SW 1271 (cell line): ENCODE measurements at regions not wholly inside any gene's neighbourhood (a gene's known extent, or its start where the extent isn't known, plus 50 kb on each side); places are given as distances from the start of the nearest gene placed in this dataset.

Source experiments
- DNase-seq, 2 experiments: peaks; one replicate each; lab custom pipeline; 2025; lab: John Stamatoyannopoulos, UW

DNA sequence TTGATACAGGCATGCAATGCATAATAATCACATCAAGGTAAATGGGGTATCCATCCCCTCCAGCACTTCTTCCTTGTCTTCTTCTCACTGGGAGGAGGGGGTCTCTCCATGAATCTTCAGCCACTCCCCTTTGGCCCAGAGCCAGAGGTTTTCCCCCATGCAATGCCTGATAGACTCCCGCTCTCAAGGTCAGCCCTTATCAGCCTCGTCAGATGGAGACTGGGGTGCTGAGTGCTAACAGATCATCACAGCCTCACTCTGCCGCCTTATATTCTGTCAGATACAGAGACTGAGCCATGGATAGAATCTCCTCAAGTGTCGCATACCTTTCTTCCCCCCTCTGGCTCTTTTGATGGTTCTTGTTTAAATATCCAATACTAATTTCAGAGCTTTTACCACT, 503.1 kb downstream of the AACS start:
- no peak for DNase-seq

DNA sequence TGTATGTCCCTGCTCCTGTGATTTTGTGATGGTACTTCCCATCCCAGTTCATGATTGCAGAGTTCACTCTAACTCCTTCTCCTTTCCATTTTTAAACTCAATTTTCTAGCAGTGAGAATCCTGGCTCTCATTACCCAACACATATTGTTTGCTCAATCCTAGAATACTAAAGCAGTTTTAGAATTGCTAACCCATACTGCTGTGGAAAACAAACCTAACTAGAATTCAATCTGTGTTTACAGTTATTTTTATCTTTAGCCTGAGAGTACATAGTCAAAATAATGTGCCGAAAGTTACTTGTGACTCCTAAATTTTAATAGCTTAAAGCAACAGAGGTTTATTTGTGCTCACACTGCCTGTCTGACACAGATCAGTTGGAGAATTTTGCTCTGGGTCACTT, 508.0 kb downstream of the AACS start:
- DNase-seq: no peak

DNA sequence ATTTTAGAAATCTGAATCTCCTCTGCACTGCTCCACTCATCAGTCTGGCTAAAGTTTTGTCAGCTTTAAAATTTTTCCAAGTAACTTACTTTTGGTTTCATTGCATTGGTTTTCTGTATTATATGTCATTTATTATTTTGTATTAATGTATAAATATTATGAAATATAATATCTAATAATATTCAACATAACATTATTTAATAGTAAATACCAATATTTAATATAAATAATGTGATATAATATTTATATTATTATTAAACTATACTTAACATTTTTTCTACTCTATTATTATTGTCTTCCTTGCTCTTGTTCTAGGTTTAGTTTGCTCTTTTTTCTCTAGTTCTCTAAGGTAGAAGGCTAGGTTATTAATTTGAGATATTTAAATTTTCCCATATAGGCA, 512.1 kb downstream of the AACS start:
- no peak for DNase-seq

DNA sequence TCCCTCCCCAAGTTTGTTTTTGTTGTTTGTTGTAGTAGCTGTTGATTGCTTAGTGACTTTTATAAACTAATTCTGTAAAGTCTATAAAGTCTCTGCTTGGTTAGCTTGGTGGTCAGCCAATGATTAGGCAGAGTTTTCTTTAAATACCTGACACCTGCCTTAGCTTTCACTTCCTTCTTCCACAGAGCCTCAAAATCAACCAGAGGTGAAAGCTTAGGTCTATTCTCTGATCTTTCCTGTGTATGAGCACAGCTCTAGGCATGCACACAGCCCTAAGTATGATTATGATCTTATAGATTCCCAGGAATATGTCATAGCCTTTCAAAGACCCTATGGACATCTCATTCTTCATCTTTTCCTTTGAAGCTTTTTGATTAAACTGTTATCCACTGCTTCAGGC, 514.7 kb downstream of the AACS start:
- no peak for DNase-seq

DNA sequence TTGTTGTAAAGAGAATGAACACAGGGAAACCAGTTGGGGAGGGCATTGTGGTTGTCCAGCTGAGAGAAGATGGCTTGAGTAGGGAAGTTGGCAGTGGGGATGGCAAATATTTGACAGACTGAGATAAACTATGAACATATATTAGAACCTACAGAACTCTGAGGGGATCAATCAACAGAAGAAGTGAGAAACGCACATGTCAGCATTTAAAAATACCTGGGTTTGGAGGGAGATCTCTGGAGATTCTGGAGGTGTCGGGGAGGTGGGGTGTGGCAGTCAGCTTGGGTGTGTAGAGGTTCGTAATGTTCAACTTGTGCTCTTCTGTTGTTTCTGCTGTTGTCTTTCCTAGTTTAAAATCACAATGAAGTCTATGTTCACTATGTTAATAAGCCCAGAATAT, 517.8 kb downstream of the AACS start:
- DNase-seq: no peak

DNA sequence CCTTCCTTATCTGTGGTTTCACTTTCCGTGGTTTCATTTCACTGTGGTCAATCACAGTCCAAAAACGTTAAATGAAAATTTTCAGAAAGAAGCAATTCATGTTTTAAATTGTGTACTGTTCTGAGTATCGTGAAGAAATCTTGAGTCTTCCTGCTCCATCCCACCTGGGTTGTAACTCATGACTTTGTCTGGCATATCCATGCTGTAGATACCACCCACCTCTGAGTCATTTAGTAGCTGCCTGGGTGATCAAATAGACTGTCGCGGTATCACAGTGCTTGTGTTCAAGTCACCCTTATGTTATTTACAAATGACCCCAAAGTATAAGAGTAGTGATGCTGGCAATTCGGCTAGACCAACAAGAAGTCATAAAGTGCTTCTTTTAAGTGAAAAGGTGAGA, 521.2 kb downstream of the AACS start:
- no peak for DNase-seq

DNA sequence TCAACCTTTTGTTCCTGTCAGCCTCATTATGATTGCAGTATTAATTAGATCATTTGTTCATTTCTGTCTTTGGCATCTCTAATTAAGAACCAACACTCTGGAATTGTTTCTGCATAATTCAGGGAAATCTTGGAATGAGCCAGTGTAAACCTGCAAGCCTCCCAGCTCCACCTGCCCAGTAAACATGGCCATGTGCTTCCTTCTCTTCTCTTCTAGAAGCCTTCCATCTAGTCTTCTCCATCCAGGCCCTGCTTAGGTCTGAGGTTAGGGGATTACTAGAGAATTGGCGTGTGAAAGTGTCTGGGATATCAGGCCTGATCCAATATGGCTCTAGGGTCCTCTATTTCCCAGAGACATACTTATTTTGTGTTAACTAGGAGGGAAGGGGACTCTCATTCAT, 528.0 kb downstream of the AACS start:
- DNase-seq: no peak

DNA sequence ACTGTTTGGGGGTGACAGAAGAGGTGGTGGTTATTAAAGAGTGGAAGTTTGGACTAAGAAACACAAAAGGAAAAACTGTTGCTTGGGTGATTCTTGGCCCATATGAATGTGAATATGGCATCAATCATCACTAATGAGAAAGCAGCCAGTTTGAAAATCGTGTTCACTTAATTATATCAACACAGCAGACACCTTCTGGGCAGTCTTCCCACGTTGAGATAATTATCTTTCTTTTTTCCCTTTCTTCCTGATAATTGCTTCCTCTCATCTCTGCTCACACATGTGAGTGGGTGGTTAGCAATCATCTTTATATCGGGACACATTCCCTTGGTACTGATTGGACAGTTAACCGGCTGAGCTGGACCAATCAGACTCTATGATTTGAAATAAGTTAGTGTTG, 539.7 kb downstream of the AACS start:
- no peak for DNase-seq

DNA sequence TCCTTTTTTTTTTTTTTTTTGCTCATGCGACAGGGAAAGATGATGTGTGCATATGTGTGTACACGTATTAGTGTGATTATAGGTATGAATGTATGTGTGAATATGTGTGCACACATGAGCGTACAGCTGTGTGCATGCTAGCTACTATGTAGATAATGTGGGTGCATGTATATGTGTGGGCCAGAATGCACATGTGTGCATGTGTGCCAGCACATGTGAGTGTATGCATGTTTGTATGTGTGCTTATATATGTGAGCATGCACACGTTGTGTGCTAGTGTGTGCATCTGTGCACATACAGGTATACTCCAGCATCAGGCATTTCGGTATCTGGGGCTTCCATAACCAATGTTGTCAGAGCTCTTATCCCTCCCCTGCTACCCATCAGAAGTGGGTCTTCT, 541.1 kb downstream of the AACS start:
- DNase-seq: no peak

DNA sequence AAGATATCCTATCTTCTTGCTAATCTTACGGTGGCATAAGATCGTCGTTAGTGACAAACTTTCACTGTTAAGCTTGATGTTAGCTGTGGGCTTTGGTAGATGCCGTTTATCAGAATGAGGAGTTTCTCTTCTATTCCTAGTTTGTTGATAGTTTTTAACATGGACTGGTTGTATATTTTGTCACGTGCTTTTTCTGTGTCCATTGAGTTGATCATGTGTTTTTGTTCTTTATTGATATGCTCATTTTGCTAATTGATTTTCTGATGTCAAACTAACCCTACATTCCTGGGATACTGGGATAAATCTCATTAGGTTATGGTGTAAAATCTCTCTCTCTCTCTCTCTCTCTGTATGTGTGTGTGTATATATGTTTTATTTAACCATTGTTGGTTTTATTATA, 545.1 kb downstream of the AACS start:
- DNase-seq: no peak

DNA sequence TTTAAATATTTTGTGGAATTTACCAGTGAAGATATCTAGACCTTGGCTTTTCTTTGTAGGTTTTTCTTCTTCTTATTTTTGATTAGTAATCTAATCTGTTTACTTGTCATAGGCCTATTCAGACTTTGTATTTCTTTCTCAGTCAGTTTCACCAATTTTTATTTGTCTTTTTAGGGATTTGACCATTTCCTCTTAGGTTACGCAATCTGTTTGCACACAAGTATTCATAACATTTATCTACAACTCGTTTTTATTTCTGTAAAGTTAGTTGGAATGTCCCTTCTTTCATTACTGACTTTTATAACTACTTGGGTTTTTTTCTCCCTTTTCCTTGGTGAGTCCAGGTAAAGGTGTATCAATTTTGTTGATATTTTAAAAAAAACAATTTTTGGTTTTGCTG, 545.7 kb downstream of the AACS start:
- DNase-seq: no peak

DNA sequence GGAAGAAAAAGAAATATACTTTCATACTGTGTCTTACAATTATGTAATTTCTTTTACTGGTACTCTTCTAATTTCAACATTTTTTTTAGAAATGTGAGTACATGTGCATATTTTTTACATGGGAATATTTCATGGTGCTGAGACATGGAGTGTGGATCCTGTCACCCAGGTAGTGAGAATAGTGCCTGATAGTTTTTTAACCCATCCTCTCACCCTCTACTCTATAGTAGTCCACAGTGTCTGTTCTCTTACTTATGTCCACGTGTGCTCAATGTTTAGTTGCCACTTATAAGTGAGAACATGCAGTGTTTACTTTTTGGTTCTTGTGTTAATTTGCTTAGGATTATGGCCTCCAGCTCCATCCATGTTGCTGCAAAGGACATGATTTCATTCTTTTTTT, 548.8 kb downstream of the AACS start:
- no peak for DNase-seq

DNA sequence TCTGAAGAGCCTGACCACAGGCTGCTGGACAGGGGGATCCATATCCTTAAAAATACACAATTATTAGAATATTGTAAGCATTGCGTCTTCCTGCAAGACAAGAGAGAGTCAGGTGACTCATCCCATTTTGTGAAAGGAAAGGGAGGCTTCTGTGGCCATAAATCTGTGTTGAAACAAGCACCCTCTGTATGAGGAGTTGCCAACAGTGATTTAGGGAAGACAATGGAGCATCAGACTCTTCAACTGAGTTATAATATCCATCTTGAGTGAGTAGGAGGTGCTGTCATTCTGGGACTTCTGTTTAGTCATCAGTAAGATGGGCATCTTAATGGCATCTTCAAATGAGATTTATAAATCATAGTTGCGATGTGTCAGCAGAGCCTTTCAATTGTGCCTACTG, 554.5 kb downstream of the AACS start:
- DNase-seq: no peak

DNA sequence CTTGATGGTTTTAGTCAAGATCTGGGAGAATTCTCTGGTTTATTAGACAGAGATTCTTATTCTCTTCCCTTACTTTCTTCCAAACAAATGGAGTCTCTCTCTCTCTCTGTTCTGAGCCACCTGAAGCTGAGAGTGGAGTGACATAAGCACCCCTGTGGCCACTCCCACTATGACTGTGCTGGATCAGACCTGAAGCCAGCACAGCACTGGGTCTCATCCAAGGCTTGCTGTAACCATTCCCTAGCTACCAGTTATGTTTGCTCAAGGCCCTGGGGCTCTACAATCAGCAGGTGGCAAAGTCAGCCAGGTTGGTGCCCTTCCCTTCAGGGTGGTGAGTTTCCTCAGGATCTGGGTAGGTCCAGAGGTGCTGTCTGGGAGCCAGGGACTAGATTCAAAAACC, 568.5 kb downstream of the AACS start:
- DNase-seq: no peak

DNA sequence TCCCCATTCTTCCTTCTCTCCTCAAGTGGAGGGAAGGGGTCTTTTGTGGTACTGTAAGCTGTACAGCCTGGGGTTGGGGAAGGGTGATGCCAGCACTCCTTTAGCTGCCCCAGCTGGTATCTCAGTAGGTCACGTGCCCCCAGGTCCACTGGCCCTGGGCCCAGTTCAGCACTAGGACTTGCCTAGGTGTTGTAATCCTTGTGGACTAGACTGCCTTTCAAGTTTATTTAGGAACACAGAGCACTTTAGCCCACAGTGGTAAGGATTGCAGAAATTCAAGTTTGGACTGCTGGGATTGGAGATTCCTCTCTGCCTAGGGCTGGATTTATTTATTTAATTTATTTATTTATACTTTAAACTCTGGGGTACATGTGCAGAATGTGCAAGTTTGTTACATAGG, 569.6 kb downstream of the AACS start:
- no peak for DNase-seq

DNA sequence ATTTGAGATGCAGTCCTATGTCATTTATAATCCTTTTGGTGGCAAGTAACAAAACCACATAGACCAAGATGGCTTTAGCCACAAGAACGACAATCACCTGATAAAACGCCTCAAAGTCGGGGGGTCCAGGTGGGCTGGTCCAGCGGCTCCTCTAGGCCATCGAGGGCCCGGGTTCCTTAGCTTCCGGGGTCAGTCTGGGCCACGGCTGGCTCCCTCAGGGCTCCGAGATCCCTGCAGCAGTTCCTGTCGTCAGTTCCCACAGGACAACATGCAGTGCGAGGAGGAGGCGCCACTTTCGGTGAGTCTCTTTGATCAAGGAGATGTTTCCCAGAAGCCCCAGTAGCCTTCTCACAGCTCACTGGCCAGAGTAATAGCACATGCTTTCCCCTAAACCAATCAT, 574.6 kb downstream of the AACS start:
- no peak for DNase-seq

DNA sequence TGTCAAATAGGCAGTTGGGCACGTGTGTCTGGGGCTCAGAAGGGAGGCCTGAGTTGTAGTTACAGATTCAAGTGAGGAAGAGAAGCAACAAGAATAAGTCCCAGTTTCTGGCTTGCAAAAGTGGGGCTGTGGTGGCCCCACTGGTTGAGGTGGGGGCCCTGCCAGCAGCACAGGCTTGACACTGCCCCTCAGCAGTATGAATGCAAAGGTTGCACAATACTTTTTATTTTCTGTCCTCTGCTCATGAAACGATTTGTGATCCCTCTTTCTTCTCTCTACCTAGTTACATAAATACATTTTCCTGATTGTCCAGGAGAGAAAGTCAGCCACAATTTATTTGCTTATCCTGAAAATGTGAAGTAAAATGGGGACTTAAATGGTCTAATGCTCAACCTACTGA, 577.8 kb downstream of the AACS start:
- no peak for DNase-seq

DNA sequence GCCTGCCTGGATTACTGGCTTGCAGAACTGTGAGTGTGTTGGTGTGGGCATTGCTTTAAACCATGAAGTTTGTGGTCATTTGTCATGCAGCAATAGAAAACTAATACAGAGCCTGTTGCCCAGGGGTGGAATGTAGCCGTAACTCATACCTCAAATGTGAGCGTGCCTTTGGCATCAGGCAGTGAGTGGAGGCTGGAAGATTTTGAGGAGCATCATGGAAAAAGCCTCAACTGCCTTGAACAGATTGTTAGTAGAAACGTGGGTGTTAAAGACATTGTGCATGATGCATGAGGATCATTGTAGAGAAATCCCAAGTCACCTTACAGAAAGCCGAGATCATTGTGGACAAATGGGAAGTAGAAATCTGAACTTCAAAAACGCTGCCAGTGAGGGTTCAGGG, 580.5 kb downstream of the AACS start:
- DNase-seq: no peak

DNA sequence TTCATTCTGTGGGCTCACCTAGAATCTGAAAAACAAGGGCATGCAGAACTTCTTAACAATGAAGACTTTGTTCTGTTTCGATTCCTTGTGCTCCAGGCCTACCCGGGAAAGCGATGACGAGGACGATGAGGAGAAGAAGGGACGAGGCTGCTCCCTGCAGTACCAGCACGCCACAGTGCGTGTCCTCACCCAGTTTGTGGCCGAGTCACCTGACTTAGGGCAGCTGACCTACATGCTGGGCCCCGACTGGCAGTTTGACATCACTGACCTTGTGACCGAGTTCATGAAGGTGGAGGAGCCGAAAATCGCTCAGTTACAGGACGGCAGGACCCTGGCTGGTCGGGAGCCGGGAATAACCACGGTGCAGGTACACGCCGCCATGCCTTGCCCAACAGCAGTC, 585.4 kb downstream of the AACS start:
- DNase-seq: no peak

DNA sequence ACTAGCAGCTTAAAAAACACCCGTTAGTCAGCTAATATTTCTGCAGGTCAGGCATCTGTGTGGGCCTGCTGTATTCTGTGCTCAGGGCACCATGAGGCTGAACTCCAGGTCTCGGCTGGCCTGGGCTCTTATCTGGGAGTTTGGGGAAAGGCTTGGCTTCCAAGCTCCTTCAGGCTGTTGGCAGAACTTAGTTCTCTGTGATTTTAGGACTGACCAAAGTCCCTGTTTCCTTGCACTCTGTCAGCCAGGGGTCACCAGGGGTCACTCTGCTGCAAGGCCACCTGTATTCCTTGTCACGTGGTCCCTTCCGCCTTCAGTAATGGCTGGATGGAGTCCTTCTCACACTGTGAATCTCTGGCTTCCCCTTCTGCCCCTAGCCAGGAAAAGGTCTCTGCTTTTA, 586.4 kb downstream of the AACS start:
- DNase-seq: no peak

DNA sequence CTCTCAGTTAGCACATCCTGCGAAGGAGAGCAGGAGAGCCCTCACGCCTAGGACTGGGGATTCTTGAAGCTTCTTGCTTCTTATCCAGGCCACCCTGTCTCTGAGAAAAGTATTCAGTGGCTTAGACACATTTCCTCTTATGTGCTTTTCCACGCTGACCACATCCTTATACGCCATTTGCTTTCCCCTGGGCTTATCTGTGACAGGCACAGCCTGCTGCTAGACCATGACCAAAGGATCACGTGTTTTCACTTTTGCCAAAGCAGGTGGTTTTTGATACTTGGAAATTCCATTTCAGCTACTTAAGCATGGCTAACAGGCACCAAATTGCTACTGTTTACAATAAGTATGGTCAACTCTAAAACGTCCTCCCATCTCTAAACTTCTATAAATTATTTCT, 587.4 kb downstream of the AACS start:
- no peak for DNase-seq

DNA sequence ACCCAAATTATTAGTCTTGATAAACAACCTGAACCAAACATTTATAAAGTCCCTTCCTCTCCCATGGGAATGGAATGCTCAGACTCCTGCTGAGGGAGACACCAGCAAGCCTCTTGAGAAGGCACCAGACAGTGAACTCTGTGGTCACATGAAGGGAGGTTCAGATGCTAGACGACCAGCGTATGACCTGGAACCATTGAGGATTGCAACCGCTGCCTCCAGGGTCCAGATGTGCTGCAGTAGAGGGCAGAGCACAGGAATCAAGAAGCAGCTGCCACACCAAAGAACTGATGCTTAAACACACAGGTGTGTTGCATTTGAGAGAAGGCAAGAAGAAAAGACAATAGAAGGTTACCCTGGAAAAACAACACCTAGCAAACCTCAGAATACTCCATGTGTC, 592.4 kb downstream of the AACS start:
- DNase-seq: no peak

DNA sequence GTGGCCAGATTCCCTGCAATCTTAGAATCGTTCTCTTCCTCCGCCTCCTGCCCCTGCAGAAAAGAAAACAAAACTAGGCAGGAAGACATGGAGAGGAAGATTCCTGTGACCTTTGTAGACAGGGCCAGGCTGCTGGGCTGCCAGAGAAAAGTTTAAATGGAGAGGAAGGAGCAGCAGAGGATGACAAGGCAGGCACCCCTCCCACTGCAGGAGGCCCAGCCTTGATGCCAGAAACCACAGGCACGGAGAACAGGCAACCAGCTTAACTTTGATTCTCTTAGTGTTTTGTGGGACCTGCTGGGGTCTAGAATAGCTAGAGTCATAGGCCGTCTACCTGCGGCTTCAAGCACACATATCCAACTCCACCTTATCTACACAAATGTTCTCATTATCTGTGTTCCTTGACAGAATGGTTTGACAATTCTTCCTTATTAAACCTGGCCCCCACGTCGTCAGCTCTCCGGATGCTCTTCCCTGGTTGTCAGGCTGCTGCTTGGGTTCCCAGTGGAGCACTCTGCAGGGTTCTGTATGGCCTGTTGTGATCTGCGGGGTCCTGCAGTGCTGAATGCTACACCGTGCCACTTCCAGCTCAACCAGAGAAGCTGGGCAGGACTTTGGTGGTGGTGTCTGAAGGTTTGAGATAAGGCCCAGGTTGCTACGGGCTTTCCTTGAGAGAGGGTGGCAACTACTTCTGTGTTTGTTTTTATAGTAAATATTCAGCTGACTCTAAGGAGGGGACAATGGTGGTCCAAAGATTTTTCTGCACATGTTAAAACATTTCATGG, 609.5 kb downstream of the AACS start:
- DNase-seq: no peak

DNA sequence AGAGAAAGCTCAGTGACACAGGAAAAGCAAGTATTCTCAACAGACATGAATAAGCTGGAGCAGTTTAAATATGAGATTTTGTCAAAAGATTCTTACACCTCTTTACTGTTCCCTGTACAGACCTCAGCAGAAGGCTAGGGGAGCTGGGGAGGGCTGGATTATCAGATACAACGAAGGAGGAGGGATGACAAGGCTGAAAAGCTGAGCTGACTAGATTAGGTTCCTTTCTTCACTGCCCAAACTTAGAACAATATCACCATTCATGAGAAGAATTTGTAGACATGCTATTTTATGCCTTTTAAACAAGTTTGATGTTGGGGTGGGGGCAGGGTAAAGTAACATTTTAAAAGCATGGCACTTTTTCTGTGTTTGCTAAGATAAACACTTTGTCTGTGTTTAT, 611.1 kb downstream of the AACS start:
- DNase-seq: no peak

DNA sequence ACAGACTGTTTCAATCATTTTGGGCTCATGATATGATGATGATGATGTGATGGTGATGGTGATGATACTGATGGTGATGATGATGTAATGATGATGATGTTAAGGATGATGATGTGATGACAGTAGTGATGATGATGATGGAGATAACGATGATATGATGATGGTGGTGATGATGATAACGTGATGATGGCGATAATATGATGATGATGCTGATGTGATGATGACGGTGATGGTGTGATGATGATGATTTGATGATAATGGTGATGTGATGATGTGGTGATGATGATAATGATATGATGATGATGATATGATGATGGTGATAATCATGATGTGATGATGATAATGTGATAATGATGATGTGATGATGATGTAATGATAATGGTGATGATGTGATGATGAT, 612.6 kb downstream of the AACS start:
- no peak for DNase-seq
